ENCODE measurements at regions not wholly inside any gene's neighbourhood (a gene's known extent, or its start where the extent isn't known, plus 50 kb on each side); places are given as distances from the start of the nearest gene placed in this dataset.
A peak's percentile ranks its signal among the peaks of the same experiment; 100 is the strongest.

DNA sequence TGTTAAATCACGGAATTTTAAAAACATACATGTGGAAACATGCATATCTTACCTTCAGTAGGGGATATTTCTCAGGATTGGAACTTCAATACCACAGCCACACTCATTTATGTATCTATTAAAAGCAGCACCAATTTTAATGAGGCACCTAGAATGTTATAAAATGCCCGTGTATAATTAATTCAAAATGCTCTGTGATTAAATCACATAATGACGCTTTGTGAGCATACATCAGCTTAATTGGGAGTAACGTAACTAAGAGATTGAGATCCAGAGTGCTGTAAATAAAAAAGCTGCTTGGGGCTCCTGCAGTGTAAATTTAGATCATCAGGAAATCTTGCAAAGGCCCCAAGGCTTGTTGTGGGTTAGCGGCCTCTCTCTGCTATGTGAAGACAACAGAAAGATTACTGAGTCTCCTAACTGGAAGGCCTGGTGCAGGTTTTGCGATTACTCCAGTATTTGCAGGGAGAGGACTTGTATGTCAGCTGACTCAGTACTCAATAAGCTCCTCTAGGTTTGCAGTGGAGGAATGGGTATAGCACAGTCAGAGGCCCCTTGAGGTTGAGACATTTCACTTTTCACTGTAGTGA is 195.5 kb upstream of the PHYHIPL start:
- ChIA-PET RAD21 (ENCODE audit: unreplicated experiment) (interaction anchor here (0.7 to 6.5 kb wide), 8 partner anchors 10 to 203 kb away, joined by 3 to 69 read pairs (median 4); no protein-coding TSS in a partner anchor), SMC1A (ENCODE audit: uncharacterized antibody, unreplicated experiment) (interaction anchor here (0.7 to 8.6 kb wide), 13 partner anchors 11 to 222 kb away, joined by 3 to 123 read pairs (median 7); no protein-coding TSS in a partner anchor), CTCF (interaction anchor here (1.1 to 5.9 kb wide), 7 partner anchors 11 to 202 kb away, joined by 3 to 56 read pairs (median 9); no protein-coding TSS in a partner anchor), POLR2A (interaction anchor here (0.9 to 3.9 kb wide), 3 partner anchors 11 to 25 kb away, joined by 3 to 19 read pairs (median 3); no protein-coding TSS in a partner anchor)
- no TSS peak for BruUV-seq (replicated peaks)
- no peak overlapping the region for H3K4me2 ChIP-seq (ENCODE audit: control insufficient read depth, insufficient read depth)
- no peaks in the 10 kb centered on the region for H3K9me3 ChIP-seq (replicated peaks; ENCODE audit: control insufficient read depth, insufficient read depth, low read length)
- peak; percentile 45; the same call in 2 of the 3 replicates for ATAC-seq
- H2AFZ ChIP-seq (ENCODE audit: control insufficient read depth, low read depth, low read length): no peak overlapping the region
- no peaks in the 10 kb centered on the region for H3K36me3 ChIP-seq (ENCODE audit: control insufficient read depth in 2 of 2, insufficient read depth in 2 of 2, low read length in 1 of 2)
- intact Hi-C loops (cut with micrococcal nuclease; ENCODE audit: unreplicated experiment) (loop anchor here (2.0 kb wide), 1 partner anchor 14 kb away; no protein-coding TSS in a partner anchor), in situ Hi-C loops (cut with MboI) (no loop called here)
- TF ChIP-seq, protein P1, sequence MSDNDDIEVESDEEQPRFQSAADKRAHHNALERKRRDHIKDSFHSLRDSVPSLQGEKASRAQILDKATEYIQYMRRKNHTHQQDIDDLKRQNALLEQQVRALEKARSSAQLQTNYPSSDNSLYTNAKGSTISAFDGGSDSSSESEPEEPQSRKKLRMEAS (IDR thresholded peaks at IDR 0.05; ENCODE audit: low read depth, low read length): no peak
- no peak for FAIRE-seq
- H3K27ac ChIP-seq (ENCODE audit: control insufficient read depth, insufficient read depth): no peak overlapping the region
- H3K79me2 ChIP-seq (ENCODE audit: control insufficient read depth, insufficient read depth, low read length): no peaks in the 10 kb centered on the region
- 38% methylated on average over 6 of the region's 6 CpGs for WGBS (ENCODE audit: insufficient coverage, insufficient replicate concordance, low lambda C conversion rate, missing lambda C conversion rate)
- H3K27me3 ChIP-seq (replicated peaks in 1 of 2; ENCODE audit: control insufficient read depth in 2 of 2, insufficient read depth in 2 of 2, low read length in 1 of 2): no peaks in the 10 kb centered on the region
- H3K4me1 ChIP-seq (ENCODE audit: control insufficient read depth, insufficient read depth, low read length): no peaks in the 10 kb centered on the region
- DNase-seq (ENCODE audit: low read depth, low spot score): no peak
- H3K4me3 ChIP-seq: no peak overlapping the region
- H4K20me1 ChIP-seq (ENCODE audit: control insufficient read depth, insufficient read depth): no peaks in the 10 kb centered on the region
- H3K9ac ChIP-seq (ENCODE audit: control insufficient read depth, insufficient read depth, low read length): no peak overlapping the region

DNA sequence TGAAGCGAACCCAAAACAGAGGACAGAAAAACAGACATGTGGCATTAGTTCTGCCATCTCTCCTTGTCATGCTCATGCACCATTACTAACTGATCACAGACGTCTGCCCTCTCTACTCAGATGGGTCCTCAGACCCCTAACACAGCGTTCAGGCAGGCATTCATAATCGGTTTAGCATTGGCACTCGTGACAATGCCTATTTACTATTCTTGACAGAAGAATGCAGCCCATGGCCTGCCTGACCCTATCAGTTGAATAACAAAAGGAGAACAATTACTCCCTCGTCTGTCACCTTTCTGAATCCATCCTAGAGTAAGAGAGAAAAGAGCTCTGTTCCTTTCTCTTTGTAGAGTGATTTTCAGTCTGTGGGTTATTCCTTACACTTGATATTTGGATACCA is 194.6 kb upstream of the PHYHIPL start:
- no TSS peak for BruUV-seq (replicated peaks)
- intact Hi-C loops (cut with micrococcal nuclease; ENCODE audit: unreplicated experiment): loop anchor here (2.0 kb wide), 1 partner anchor 15 kb away; no protein-coding TSS in a partner anchor

More for the DNA sequence above, 194.6 kb upstream of the PHYHIPL start:
- no peak for TF ChIP-seq NR2C2 (IDR thresholded peaks at IDR 0.05; ENCODE audit: borderline replicate concordance, control insufficient read depth, insufficient read length, low read depth)
- TF ChIP-seq, protein P2, sequence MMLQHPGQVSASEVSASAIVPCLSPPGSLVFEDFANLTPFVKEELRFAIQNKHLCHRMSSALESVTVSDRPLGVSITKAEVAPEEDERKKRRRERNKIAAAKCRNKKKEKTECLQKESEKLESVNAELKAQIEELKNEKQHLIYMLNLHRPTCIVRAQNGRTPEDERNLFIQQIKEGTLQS (IDR thresholded peaks at IDR 0.05; ENCODE audit: borderline replicate concordance, extremely low read depth, low read depth, low read length): no peak
- TF ChIP-seq, protein P3, sequence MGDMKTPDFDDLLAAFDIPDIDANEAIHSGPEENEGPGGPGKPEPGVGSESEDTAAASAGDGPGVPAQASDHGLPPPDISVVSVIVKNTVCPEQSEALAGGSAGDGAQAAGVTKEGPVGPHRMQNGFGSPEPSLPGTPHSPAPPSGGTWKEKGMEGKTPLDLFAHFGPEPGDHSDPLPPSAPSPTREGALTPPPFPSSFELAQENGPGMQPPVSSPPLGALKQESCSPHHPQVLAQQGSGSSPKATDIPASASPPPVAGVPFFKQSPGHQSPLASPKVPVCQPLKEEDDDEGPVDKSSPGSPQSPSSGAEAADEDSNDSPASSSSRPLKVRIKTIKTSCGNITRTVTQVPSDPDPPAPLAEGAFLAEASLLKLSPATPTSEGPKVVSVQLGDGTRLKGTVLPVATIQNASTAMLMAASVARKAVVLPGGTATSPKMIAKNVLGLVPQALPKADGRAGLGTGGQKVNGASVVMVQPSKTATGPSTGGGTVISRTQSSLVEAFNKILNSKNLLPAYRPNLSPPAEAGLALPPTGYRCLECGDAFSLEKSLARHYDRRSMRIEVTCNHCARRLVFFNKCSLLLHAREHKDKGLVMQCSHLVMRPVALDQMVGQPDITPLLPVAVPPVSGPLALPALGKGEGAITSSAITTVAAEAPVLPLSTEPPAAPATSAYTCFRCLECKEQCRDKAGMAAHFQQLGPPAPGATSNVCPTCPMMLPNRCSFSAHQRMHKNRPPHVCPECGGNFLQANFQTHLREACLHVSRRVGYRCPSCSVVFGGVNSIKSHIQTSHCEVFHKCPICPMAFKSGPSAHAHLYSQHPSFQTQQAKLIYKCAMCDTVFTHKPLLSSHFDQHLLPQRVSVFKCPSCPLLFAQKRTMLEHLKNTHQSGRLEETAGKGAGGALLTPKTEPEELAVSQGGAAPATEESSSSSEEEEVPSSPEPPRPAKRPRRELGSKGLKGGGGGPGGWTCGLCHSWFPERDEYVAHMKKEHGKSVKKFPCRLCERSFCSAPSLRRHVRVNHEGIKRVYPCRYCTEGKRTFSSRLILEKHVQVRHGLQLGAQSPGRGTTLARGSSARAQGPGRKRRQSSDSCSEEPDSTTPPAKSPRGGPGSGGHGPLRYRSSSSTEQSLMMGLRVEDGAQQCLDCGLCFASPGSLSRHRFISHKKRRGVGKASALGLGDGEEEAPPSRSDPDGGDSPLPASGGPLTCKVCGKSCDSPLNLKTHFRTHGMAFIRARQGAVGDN (IDR thresholded peaks at IDR 0.05): peak; percentile 25; the same call in 1 of the 2 replicates
- H4K20me1 ChIP-seq (ENCODE audit: control insufficient read depth, insufficient read depth): no peaks in the 10 kb centered on the region
- in situ Hi-C loops (cut with MboI): no loop called here
- ChIA-PET POLR2A (interaction anchor here (0.8 to 3.9 kb wide), 7 partner anchors 10 to 714 kb away, joined by 3 to 19 read pairs (median 4); partner anchors contain the start of gene IPMK), RAD21 (ENCODE audit: unreplicated experiment) (interaction anchor here (0.8 to 6.5 kb wide), 11 partner anchors 11 to 197 kb away, joined by 3 to 69 read pairs (median 6); no protein-coding TSS in a partner anchor), SMC1A (ENCODE audit: uncharacterized antibody, unreplicated experiment) (interaction anchor here (0.8 to 8.6 kb wide), 13 partner anchors 10 to 79 kb away, joined by 3 to 123 read pairs (median 7); no protein-coding TSS in a partner anchor), CTCF (interaction anchor here (0.7 to 5.9 kb wide), 9 partner anchors 11 to 201 kb away, joined by 3 to 56 read pairs (median 9); no protein-coding TSS in a partner anchor)
- WGBS (ENCODE audit: insufficient coverage, insufficient replicate concordance, low lambda C conversion rate, missing lambda C conversion rate): under 1% methylated on average over 6 of the region's 6 CpGs
- H3K4me2 ChIP-seq (ENCODE audit: control insufficient read depth, insufficient read depth): no peak overlapping the region
- FAIRE-seq (no peak), DNase-seq (ENCODE audit: low read depth, low spot score) (no peak), ATAC-seq (no peak; the same call in 1 of the 3 replicates)
- no peaks in the 10 kb centered on the region for H3K36me3 ChIP-seq (ENCODE audit: control insufficient read depth in 2 of 2, insufficient read depth in 2 of 2, low read length in 1 of 2)
- H3K4me3 ChIP-seq: no peak overlapping the region
- H3K9ac ChIP-seq (ENCODE audit: control insufficient read depth, insufficient read depth, low read length): no peak overlapping the region
- H3K27me3 ChIP-seq (replicated peaks in 1 of 2; ENCODE audit: control insufficient read depth in 2 of 2, insufficient read depth in 2 of 2, low read length in 1 of 2): no peaks in the 10 kb centered on the region
- H3K4me1 ChIP-seq (ENCODE audit: control insufficient read depth, insufficient read depth, low read length): no peaks in the 10 kb centered on the region
- H3K27ac ChIP-seq (ENCODE audit: control insufficient read depth, insufficient read depth): no peak overlapping the region
- no peaks in the 10 kb centered on the region for H3K9me3 ChIP-seq (replicated peaks; ENCODE audit: control insufficient read depth, insufficient read depth, low read length)
- H3K79me2 ChIP-seq (ENCODE audit: control insufficient read depth, insufficient read depth, low read length): no peaks in the 10 kb centered on the region
- H2AFZ ChIP-seq (ENCODE audit: control insufficient read depth, low read depth, low read length): peak overlapping the region; percentile 28; the same call in 1 of the 2 replicates

Measured in GM12878 (cell line).